Stimulated activated CD4-positive, alpha-beta T cell treated with anti-CD3 and anti-CD28 coated beads, TNF-alpha, amount 100 ng/mL, for 4 hours (primary cell): ENCODE measurements at regions not wholly inside any gene's neighbourhood (a gene's known extent, or its start where the extent isn't known, plus 50 kb on each side); places are given as distances from the start of the nearest gene placed in this dataset.
"Not testable (repeated sequence)": the region's sequence is repeated elsewhere in the genome, so short reads cannot be mapped to it uniquely, and the experiment has no call there.

Experiments used
- DNase-seq, 3 experiments: peaks; one replicate each; pipeline ENCODE4 v3.0.0-alpha.2; 2020; ENCODE audit warnings: low read depth in 3 of 3

DNA sequence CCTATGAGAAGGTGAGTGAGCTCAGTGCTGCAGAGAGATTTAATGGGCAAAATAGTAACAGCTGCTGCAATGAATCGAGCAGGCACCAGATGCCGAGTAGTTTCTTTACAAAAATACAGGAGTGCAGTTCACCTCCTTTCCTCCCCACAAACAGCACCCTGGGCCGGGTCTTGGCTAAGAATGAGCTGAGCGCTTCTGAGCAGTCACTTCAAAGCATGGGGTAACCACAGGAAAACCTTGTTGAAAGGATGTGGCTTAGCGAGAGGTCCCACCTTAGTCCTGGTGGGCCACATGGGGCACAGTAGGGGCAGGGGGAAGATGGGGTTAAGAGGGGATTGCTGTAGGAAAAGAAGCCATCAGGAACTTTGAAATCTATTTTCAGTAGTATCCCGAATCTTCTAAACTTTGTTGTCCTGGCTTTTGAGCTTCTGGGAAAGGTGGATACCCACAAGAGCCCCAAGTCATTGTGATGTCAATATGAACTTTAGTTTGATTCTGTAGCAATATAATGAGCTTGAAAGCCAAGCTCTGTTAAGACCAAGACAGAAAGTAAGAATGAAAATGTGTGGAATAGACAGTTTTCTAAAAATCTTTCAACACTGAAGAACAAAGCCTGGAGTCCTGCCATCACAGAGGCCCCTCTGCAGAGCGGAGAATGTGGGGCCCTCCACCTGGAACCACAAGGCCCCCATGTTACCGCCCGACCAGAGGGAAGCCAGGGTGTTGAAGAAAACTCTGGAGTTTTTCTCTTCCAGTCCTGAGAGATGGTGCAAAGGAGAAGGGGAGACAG is 101.0 kb upstream of the ZNF236 start:
- peak in 1 of 3 experiments; percentile 16 for DNase-seq

DNA sequence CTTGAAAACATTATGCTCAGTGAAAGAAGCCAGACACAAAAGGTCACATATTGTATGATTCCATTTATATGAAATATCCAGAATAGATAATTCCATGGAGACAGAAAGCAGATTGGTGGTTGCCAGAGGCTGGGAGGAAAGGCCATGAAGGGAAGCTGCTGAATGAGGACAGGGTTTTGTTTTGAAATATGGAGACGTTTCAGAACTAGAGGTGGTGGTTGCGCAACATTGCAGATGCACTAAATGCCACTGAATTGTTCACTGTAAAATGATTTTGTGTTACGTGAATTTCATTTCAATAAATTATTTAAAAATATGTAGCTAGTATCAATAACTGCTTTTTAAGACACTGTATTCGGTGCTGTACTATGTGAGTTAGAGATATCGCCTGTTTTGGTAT is 101.7 kb upstream of the ZNF236 start:
- no peak for DNase-seq

DNA sequence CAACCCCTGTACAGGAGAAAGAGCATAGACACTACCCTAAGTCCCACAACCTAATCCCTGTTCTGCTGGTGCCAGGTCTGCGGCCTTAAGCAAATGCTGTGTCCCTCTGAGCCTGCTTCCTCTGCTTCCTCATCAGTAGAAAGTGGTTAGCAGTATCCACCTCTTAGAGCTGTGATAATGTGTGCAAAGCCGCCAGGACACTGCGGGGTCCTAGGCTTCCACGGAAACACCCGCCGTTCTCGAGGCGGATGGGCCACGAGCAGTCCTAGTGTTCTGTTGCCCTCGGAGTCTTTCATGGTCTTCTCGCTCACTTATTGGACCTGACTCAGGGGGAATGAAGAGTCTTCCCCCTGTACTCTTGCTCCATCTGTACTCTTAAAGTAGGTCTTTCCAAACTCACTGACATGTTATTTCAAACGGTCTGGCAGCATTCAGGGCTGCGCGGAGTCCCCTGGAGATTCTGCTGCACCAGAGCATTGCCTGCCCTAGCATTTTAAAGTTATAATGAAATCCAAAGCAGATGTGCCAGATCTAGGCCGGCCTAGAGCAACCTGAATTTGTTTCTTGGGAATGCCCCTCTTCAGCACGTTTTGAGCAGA is 107.2 kb upstream of the ZNF236 start:
- DNase-seq, result no peak

DNA sequence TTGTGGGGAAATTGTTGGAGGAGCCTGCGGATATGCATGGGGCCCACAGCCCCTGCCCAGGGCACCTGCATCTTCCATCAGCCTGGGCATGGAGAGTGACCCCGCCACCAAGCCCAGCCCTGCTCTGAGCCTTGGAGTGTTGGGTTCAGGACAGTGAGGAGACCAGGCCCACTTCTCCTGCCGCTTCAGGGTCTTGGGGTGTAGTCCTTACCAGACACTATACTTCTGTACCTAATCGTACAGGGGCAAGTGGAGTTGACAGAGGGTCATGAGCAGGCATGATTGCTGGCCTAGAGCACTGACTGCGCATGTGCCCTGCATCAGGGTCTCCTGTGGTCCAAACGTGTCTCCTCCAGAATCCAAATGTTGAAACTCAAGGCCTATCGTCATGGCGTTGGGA is 108.9 kb upstream of the ZNF236 start:
- no peak for DNase-seq

DNA sequence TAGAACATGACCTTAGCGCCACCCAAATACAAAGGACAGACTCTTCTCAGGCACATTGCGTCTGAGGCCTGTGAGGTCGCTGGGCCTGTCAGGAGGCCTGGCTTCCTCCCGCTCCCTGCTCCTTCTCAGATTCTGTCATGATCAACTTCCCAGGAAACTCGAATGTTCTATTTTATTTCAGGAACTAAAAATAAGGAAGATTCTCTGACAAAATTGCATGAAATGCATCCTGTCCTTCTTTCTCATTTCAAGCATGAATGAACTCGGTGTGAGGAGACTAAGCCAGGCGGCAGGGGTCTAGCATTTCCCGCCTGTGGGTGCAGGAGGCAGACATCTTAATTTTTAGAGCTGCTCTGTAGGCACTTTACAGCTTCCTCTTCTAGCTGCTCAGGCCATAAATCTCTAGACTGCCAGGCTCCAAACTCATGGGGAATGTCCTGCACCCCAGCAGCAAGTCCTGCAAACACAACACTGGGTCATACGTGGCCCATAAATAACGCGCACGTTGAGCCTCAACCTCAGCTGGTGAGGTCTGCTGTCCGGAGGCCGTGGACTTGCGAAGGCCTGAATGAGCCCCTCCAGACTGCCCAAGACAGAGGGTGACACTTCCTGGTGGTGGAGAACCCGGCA is 109.7 kb upstream of the ZNF236 start:
- DNase-seq, result no peak

DNA sequence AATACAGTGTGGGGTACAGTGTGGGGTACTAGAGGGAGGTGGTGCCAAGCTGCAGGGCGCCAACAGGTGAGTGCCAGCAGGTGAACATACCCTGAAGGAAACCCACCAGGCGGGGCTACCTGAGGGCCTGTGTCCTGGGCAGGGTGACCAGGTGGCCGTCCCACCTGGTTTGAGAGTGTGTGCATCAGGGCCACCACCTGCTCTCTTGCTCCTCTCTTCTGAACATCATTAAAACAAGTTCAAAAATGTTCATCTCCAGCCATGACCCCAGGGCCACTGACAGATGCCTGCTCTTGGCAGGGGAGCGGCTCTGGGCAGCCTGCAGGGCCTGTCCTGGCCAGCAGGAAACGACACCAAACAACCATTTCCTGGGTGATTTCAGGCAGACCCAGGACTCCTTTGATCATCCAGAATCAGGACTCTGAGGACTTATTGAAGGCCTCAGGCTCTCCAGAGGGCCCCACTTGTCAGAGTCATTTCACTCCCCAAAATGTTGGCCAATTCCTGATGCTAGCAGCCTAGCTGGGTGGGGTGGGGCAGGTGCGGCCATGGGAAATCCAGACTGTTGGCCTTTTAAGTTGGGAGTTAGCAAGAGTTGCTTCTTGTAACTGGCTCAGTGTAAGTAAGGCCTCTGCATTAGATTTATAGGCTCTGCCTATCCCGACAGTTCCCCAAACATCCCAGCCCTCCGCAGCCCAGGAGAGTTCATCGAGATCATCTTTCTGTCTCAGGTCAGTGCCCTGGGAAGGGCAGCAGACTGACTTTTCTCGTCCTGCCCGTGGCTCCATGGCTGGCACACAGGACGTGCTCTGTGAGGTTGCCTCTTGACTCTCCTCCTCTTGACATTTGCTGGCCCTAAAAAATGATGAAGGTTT is 111.5 kb upstream of the ZNF236 start:
- DNase-seq, result no peak

DNA sequence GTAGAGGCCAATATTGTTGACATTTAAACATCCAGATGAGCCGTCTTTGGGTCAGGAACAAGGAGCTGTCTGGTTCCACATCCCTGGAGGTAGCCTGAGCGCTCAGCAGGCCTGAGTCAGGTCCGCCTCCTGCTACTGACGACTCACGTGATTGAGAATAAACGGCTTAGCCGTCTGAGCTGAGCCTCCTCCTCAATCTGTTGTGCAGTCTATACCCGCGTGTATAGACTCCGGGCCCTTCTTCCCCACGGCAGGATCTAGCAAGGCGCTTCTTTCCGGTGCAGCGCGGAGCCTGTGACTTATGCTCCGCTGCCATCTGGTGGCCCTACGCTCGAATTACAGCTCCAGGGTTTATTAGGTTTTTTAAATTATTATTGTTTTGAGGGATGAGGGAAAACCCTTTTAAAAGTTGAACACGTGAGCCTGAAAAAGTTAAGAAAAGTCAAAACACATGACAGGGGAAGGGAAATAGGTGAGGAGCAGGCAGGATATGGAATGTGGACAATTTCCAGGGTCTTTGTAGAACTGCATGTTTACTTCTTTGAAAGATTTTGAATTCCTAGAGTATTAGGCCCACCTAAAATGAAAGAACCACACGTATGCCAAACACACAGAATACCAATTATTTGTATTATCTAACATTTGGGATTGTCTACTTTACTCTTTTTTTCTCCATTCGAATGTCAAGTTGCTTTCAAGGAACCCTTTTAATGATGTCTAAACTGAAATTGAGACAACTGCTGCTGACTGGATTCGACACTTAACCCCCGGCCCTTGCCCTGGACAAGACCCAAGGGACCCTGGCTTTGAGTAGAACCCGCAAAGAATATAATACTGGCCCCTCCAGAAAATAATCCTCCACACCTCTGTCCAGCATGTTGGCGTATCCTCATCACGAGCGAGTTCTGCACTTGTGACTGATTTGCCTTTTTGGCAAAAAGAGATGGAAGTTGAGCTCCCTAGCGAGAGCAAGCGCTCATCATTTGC is 112.4 kb upstream of the ZNF236 start:
- DNase-seq, result peak; percentile 13 to 34 (median 29)

DNA sequence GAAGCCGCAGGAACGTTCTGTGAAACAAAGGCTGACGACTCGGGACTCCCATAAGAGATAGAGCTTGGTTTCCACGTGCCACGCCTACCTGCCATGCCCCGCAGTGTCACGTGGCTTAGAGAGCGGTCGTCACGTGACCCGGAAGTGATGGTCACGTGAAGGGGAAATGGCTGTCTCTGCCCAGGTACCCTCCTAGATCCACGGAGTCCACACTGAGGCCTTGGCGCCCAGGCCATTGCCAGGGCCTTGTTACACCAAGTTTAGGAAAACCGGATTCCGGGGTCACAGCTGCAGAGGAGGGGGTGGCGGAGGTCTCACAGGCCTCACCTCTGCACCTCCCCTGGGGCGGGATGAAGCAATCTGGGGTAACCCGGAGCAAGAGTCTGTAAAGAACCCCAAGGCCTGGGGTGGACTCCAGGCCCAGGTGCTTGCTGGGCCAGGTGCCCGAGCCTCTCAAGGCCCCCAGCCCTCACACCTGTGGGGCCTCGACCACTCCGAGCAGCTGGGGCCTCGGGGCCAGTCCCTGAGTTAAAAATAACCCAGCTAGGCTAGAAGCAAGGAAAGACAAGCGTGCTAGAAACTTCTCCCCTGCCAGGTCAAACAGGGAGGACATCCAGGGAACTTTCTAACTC is 113.5 kb upstream of the ZNF236 start:
- no peak for DNase-seq

DNA sequence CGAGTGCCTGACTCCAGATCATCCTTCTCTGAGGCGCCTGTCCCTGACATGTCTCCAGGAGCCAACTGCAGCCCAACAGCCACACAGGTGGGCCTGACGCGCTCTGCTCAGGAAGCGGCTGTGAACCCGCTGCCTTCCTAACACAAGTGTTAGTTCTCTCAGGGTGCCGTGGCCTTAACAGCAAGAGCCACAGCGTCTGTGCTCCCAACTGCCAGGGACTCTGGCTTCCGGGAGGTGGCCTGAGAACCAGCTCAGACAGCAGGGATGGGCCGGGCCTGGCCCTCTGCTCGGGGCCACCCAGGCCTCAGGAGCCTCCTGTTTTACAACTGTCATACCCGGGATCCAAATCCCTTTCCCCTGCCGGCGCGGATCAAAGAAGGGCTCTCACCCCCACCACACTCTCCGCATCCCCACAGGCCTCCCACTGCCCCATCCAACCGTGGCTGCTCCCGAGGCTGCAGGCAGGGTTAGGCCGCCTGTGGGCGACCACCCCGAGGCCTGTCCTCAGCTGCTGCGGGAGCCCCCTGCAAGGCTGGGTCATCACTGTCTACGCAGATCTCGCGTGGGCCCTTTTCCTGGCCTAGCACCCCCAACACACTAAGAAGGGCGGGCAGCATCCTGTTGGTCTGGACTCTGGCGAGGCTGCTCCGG is 114.2 kb upstream of the ZNF236 start:
- no peak for DNase-seq

DNA sequence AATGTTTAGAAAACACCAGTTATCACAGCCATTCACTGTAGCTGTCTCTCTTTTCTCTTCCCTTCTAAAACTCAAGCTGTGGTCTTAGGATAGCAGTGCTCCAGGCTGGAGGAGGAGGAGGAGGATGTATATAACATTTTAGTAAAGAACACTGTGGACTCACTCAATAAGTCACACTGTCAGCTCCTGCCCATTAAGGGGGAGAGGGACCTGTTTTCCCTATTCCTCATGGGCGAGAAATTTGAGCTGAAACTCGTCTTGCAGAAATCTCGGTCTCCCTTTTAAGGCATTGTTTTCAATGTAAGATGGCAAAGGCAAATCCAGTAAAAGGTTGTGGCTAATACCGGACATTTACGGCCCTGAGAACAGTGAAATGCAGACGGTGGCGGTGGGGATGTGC is 114.8 kb upstream of the ZNF236 start:
- DNase-seq, result no peak

DNA sequence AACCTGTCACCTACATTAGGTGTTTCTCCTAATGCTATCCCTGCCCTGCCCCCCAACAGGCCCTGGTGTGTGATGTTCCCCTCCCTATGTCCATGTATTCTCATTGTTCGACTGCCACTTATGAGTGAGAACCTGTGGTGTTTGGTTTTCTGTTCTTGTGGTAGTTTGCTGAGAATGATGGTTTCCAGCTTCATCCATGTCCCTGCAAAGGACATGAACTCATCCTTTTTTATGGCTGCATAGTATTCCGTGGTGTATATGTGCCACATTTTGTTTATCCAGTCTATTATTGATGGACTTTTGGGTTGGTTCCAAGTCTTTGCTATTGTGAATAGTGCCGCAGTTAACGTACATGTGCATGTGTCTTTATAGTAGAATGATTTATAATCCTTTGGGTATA is 117.8 kb upstream of the ZNF236 start:
- DNase-seq, result not testable (repeated sequence)

DNA sequence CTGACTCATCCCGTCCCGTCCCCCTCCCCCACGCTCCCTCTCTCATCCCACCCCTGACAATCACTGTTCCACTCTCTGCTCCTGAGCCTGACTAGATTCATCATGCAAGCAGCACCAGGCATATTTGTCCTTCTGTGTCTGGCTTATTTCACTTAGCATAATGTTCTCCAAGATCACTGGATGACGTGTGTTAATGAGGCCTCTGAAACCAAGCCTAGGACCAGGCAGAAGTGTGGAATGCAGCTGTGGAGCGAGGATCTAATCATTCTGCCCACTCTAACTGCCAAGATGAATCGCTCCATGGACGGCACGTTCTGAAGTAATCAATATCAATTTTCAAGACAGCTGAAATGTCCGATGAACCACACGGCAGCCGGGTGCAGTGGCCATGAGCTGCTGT is 122.4 kb upstream of the ZNF236 start:
- no peak for DNase-seq

DNA sequence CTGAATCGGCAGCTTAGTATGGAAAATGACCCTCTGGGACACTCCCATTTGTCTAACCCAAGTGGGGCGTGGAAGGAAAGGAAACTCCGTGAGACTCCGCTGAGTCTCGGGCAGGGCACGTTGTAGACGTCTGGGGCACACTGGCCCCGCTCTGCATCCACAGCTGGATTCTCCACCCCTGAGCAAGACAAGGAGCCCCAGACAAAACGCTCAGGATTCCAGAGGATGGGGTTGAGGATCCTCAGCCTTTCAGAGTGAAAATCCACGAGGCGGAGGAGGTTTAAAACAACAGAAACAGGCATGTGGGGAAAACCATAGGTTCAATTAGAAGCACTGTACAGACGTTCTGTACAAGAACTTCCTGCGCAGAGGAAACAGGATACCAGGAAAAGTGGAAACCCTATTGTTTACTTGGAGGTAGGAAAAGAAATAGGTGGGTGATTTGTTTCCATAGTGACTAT is 124.9 kb upstream of the ZNF236 start:
- DNase-seq, result no peak

DNA sequence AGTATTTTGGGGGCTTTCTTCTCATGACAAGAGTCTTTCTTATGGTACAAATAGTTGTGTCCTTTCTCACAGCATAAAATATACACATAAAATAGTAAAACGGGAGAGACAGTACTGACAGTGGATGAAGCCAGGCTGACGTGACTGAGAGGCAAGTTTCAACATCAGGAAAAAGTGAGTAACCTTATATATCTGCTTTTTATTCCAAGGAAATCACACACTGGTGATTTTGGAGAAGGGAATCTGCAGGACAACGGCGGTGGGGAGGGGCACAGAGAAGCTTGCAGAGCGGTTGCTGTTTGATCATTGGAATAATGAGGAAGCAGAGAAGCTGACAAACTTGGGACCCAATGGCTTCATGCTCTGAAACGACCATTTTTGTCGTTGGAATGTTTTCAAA is 130.6 kb upstream of the ZNF236 start:
- no peak for DNase-seq

DNA sequence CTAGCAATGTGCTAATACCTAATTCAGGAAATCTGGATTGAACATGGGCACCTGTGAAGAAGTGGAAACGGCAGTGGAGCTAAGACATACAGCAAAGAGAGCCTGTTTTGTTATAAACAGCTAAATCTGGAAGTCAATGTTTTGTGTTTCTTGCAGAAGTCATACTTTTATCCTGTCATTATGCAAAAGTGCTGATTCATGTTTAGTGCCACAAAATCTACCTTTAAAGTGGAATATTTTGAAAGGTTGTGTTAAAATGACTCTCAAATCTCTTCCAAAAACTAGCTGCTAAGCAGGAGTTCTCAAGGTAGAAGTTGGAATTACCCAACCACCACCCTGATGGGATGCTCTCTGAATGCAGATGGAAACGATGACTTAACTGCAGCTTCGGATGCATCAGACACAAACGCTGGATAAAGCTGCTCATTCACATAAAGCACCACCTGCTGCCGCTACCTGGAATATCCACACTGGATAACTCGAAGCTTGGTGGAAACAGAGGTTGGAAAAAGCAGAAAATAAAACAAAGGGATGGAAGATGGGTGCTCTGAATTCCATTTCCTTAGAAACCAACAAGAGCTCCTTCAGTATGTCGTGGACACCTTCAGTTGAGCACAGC is 132.6 kb upstream of the ZNF236 start:
- DNase-seq, result no peak

DNA sequence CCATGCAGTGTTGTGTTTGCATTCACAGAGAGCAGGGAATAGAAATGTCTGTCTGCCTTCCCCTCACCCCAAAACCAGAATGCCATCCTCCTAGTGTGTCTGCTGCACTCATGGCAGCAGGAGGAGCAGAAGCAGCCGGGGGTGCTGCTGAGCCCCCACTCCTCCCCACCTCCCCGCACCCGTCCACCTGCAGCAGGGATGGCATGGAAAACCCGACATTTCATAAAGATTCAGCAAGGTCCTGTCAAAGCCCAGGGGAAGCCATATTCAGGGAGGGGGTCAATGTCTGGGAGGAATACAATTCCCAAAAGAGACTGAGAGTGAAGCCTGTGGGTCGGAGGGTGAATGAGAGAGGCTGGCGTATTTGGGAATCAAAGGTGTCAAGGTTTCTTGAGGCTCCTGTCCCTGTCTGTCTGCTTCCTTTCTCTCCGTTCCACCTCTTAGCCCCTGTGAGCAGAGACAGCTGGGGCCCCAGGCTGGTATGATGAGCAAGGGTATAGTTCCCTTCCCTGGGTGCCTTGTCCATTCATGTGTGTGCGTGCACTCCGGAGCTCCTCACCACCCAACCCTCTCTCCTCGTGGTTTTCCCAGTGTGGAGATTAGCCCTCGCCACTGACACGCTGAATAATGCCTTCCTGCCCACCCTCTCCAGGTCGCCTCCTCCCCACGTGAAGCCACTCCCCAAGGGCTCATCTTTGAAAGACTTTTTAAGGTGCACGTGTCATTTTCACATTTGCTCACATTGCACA is 133.5 kb upstream of the ZNF236 start:
- DNase-seq, result no peak

DNA sequence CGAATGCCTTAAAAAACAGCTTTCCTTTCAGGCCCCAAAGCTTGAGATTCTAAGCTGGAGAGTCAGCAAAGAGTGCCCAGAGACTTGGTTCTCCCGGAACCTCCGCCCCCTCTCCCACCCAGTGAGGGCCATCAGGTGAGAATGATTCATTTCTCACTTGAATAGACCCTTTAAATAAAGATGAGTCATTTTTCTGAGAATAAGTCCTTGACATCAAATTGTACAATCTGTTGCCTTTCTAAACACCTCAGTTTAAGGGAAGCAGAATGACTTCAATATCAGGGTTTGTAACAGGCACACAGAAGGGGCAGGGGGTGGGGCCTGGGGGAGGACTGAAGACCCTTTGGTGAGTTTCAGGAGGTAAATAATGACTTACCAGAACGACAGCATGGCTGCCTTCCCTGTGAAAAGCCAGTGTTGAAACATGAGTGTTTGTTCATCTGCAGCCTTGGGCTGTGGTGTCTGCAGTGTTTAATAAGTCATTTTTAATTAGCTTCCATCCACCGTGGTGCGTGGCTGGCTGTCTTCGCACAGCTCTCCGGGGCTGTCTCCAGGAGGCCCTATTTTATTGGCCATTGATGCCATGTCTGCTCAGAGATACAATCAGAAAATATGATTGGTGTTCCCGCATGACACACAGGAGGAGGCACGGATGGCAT is 134.9 kb upstream of the ZNF236 start:
- peak in 1 of 3 experiments; percentile 12 for DNase-seq

DNA sequence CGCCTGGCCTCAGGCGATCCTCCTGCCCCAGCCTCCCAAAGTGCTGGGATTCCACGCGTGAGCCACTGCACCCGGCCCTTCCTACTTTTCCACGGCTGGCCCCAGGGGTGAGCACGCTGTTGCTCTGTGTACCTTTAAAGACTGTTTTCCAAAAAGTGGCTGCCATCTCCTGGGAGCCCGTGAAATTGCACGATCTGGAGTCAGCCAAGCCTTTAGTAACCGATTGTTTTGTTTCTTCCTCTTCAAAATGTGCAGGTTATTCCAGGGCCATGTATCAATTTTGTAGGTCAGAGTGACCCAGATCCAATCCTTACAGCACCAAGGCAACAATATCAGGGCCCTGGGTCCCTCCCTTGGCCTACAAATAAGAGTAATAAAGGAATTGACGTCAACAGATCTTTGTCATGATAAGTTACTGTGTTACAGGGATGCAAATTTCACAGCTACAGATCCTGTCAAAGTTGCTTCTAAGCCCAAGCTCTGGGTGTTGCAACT is 135.6 kb upstream of the ZNF236 start:
- DNase-seq, result no peak
